ENCODE measurements at regions not wholly inside any gene's neighbourhood (a gene's known extent, or its start where the extent isn't known, plus 50 kb on each side); places are given as distances from the start of the nearest gene placed in this dataset.

DNA sequence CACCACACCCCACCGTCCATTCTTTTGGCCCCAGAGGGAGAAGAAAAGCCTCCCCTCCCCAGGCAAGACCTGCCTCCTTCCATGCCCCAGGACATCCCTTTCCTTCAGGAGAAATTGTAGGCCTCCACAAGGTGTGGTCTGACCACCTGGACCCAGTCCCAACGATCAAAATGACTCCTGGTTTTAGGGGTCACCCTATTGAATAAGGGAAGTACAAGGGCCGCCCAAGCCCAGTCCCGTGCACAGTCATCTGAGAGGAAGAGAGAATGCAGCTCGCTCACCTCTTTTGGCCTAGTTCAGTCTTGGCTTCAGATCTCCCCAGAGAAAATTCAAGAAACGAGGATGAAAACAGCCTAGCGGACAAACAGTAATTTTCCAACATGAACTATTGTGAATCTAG lies 249.1 kb downstream of the UACA start:
- TF ChIP-seq, protein P1, sequence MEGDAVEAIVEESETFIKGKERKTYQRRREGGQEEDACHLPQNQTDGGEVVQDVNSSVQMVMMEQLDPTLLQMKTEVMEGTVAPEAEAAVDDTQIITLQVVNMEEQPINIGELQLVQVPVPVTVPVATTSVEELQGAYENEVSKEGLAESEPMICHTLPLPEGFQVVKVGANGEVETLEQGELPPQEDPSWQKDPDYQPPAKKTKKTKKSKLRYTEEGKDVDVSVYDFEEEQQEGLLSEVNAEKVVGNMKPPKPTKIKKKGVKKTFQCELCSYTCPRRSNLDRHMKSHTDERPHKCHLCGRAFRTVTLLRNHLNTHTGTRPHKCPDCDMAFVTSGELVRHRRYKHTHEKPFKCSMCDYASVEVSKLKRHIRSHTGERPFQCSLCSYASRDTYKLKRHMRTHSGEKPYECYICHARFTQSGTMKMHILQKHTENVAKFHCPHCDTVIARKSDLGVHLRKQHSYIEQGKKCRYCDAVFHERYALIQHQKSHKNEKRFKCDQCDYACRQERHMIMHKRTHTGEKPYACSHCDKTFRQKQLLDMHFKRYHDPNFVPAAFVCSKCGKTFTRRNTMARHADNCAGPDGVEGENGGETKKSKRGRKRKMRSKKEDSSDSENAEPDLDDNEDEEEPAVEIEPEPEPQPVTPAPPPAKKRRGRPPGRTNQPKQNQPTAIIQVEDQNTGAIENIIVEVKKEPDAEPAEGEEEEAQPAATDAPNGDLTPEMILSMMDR (IDR thresholded peaks at IDR 0.05; ENCODE audit: poor library complexity, severe bottlenecking), result no peak
- TF ChIP-seq TAF1 (IDR thresholded peaks at IDR 0.05; ENCODE audit: low read depth) (no peak), MXI1 (conservative IDR thresholded peaks at IDR 0.05; ENCODE audit: poor library complexity, severe bottlenecking) (no peak), EZH2 (IDR thresholded peaks at IDR 0.05; ENCODE audit: borderline replicate concordance, insufficient read depth, low read length, poor library complexity, severe bottlenecking) (no peak), POLR2AphosphoS5 (IDR thresholded peaks at IDR 0.05) (no peak), RAD21 (conservative IDR thresholded peaks at IDR 0.05) (no peak), EP300 (conservative IDR thresholded peaks at IDR 0.05; ENCODE audit: poor library complexity, severe bottlenecking) (no peak), SMC3 (conservative IDR thresholded peaks at IDR 0.05; ENCODE audit: poor library complexity) (no peak)
- TF ChIP-seq, protein P2, sequence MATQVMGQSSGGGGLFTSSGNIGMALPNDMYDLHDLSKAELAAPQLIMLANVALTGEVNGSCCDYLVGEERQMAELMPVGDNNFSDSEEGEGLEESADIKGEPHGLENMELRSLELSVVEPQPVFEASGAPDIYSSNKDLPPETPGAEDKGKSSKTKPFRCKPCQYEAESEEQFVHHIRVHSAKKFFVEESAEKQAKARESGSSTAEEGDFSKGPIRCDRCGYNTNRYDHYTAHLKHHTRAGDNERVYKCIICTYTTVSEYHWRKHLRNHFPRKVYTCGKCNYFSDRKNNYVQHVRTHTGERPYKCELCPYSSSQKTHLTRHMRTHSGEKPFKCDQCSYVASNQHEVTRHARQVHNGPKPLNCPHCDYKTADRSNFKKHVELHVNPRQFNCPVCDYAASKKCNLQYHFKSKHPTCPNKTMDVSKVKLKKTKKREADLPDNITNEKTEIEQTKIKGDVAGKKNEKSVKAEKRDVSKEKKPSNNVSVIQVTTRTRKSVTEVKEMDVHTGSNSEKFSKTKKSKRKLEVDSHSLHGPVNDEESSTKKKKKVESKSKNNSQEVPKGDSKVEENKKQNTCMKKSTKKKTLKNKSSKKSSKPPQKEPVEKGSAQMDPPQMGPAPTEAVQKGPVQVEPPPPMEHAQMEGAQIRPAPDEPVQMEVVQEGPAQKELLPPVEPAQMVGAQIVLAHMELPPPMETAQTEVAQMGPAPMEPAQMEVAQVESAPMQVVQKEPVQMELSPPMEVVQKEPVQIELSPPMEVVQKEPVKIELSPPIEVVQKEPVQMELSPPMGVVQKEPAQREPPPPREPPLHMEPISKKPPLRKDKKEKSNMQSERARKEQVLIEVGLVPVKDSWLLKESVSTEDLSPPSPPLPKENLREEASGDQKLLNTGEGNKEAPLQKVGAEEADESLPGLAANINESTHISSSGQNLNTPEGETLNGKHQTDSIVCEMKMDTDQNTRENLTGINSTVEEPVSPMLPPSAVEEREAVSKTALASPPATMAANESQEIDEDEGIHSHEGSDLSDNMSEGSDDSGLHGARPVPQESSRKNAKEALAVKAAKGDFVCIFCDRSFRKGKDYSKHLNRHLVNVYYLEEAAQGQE (IDR thresholded peaks at IDR 0.05; ENCODE audit: borderline replicate concordance), result no peak

Measured in neural cell (in vitro differentiated cells).